Choroid plexus epithelial cell (primary cell): ENCODE measurements at regions not wholly inside any gene's neighbourhood (a gene's known extent, or its start where the extent isn't known, plus 50 kb on each side); places are given as distances from the start of the nearest gene placed in this dataset.
A peak's percentile ranks its signal among the peaks of the same experiment; 100 is the strongest.

ENCODE experiments used
- DNase-seq: peaks from one replicate; pipeline ENCODE4 v3.0.0-alpha.2; 2010; ENCODE audit warnings: low read depth
- H3K4me3 ChIP-seq: 2 replicates; pipeline ENCODE4 v1.5.1; 2011; ENCODE audit warnings: low read depth, mild to moderate bottlenecking, control low read depth, low read length, moderate library complexity
- TF ChIP-seq, protein P1 (sequence below): conservative IDR thresholded peaks from 2 replicates; pipeline ENCODE4 v1.5.1; 2011; ENCODE audit warnings: low read depth, mild to moderate bottlenecking, control low read depth, inconsistent platforms, low read length, moderate library complexity

DNA sequence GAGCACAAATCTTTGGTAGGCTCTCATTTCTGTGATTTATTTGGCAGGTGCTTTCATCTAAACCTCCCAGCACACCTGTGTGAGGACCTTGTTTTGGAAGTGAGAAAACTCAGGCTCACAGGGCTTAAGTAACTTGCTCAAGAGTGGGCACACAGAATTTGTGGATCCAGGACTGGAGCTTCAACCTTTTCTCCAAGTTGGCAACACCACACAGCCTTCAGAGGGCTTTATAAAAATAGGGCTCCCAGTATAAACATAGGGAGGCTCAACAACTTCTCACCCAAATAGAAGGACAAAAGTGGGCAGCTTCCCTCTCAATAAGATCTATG lies 182.2 kb upstream of the NEBL start:
- DNase-seq, result no peak
- TF ChIP-seq, protein P1, sequence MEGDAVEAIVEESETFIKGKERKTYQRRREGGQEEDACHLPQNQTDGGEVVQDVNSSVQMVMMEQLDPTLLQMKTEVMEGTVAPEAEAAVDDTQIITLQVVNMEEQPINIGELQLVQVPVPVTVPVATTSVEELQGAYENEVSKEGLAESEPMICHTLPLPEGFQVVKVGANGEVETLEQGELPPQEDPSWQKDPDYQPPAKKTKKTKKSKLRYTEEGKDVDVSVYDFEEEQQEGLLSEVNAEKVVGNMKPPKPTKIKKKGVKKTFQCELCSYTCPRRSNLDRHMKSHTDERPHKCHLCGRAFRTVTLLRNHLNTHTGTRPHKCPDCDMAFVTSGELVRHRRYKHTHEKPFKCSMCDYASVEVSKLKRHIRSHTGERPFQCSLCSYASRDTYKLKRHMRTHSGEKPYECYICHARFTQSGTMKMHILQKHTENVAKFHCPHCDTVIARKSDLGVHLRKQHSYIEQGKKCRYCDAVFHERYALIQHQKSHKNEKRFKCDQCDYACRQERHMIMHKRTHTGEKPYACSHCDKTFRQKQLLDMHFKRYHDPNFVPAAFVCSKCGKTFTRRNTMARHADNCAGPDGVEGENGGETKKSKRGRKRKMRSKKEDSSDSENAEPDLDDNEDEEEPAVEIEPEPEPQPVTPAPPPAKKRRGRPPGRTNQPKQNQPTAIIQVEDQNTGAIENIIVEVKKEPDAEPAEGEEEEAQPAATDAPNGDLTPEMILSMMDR, result no peak
- H3K4me3 ChIP-seq, result no peak overlapping the region

DNA sequence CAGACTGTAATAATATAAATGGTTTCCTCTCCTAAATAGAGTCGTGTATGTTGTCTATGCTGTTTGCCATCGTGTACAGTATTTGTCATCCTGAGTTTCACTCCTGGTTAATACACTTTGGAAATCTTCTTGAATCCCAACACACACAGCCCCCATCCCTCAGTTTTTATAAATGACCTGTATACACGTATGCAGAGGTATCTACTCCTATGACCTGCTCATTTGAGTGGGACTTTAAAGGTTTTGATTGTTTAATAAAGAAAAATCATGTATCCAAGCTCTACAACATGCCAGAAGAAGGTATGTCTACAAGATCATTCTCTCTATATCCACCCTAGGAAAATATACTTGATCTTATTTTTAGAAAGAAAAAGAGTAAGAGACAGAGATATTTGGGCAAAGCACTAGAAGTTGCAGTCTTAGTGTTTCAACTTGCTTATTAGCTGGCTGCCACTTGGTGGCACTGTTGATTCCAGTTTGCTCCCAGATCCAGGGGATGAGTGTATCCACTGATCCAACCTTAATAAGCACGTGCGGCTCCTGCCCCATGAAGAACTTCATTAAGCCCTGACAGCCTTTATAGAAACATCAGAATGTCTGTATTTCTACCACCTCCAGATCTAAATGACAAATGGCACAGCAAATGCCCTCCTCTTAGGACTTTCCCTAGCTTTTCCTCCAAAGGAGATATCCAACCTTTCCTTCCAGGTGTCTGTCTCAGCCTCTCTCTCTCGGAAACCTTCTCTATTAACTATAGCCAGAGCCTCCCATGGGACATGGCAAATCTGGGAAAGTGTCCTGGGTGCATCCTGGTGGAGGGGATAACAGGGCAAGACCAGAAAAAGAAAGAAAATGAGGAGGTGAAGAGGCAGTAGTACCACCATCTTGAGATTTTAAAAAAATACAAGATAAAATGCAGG lies 181.6 kb upstream of the NEBL start:
- TF ChIP-seq, protein P1, result peak; percentile 93
- no peak overlapping the region for H3K4me3 ChIP-seq
- peak; percentile 88 for DNase-seq

DNA sequence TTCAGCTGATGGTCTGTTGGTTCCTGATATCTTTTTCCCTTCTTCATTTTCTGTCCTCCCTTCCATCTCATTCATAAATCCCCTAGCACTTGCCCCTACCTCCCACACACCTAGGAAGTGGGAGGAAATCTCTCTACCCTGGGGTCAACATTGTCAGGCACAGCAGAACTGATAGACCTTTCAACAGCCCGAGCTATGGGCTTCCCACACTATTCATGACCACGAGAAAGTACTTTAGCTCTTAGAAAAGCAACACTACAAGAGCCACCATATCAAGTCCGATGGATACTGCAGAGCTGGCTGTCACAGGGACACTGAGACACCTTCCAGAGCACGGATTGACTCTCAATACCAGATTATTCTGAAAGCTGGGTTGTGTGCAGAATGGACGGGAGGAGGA lies 180.6 kb upstream of the NEBL start:
- TF ChIP-seq, protein P1, result no peak
- no peak for DNase-seq
- no peak overlapping the region for H3K4me3 ChIP-seq

DNA sequence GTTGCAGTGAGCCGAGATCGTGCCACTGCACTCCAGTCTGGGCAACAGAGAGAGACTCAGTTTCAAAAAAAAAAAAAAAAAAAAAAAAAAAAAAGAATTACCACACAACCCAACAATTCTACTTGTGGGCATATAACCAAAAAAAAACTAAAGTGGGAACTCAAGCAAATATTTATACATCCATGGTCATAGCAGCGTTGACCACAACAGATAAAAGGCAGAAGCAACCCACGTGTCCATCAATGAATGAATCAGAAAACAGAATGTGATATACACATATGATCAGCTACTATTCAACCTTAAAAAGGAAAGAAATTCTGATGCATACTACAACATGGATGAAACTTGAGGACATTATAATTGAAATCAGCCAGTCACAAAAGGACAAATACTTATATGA lies 179.3 kb upstream of the NEBL start:
- peak; percentile 63 for DNase-seq
- H3K4me3 ChIP-seq, result no peak overlapping the region
- TF ChIP-seq, protein P1, result no peak

DNA sequence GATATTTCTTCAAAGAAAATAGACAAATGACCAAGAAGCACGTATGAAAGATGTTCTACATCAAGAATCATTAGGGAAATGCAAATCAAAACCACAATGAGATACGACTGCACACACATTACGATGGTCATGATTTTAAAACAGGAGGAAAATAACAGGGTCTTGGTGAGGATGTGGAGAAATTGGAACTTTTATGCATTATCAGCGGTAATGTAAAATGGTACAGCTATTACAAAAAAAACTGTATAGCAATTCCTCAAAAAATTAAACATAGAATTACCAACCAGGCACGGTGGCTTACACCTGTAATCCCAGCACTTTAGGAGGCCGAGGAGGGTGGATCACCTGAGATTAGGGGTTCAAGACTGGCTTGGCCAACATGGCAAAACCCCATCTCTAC lies 178.8 kb upstream of the NEBL start:
- no peak for DNase-seq
- TF ChIP-seq, protein P1, result no peak
- no peak overlapping the region for H3K4me3 ChIP-seq

DNA sequence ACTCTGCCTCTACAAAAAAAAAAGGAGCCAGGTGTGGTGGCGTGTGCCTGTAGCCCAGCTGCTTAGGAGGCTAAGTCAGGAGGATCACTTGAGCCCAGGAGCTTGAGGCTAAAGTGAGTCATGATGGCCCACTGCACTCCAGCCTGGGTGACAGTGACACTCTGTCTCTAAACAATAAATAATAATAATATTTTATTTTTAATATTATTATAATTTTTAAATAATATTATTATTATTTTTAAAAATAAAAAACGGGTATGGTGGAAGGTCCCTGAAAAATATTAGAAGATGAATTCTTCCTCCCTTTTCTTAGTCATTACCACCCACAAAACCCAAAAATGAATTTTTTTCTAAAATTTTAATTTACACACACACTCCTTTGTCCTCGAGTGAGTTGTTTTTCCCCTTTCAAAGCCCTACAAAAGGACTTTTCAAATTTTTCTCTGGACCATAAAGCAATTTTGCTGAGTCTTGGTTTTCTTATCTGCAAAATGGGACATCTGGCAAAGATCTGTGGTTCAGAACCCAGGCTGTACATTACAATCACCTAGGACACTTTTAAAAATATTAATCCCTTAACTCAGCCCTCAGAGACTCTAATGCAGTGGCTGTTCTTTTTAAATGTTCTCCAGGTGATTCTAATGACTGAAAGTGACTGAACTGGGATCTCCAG lies 174.0 kb upstream of the NEBL start:
- H3K4me3 ChIP-seq, result no peak overlapping the region
- DNase-seq, result no peak
- TF ChIP-seq, protein P1, result no peak
